CD4-positive, CD25-positive, alpha-beta regulatory T cell (primary cell): ENCODE measurements at regions not wholly inside any gene's neighbourhood (a gene's known extent, or its start where the extent isn't known, plus 50 kb on each side); places are given as distances from the start of the nearest gene placed in this dataset.
A peak's percentile ranks its signal among the peaks of the same experiment; 100 is the strongest.

Experiments
- ATAC-seq, 2 donors: fragments of 150-1000 bp; cut with Tn5 transposase; one replicate each; pipeline ENCODE4 v1.10.0; 2021; ENCODE audit warnings: low read depth in 2 of 2, moderate number of reproducible peaks in 2 of 2, moderate library complexity in 1 of 2
- DNase-seq, 3 donors: peaks; one replicate each; pipeline versions ENCODE4 v3.0.0 to v3.0.0-alpha.2; 2012 to 2022; ENCODE audit warnings: mixed read lengths in 1 of 3
- H3K27ac ChIP-seq: one replicate; pipeline ENCODE4 v1.7.0; 2013; ENCODE audit warnings: mild to moderate bottlenecking, low read length; ENCODE audit not compliant: insufficient read depth, poor library complexity, severe bottlenecking
- H3K27me3 ChIP-seq: one replicate; pipeline ENCODE4 v1.7.0; 2013; ENCODE audit warnings: low read length; ENCODE audit not compliant: control insufficient read depth, insufficient read depth
- H3K36me3 ChIP-seq: one replicate; pipeline ENCODE4 v1.7.0; 2013; ENCODE audit warnings: mild to moderate bottlenecking, low read length, moderate library complexity; ENCODE audit not compliant: control insufficient read depth, insufficient read depth
- H3K4me1 ChIP-seq: 2 replicates; pipeline ENCODE4 v1.7.0; 2013; ENCODE audit warnings: mild to moderate bottlenecking, low read length; ENCODE audit not compliant: insufficient read depth, control insufficient read depth, poor library complexity, severe bottlenecking
- H3K4me3 ChIP-seq: one replicate; pipeline ENCODE4 v1.7.0; 2013; ENCODE audit warnings: low read depth, mild to moderate bottlenecking, low read length, moderate library complexity
- H3K9me3 ChIP-seq, 2 experiments: 1 replicate in 1 of 2; 2 replicates in 1 of 2; pipeline ENCODE4 v1.7.0; 2013; ENCODE audit warnings: low read length in 2 of 2, mild to moderate bottlenecking in 1 of 2, moderate library complexity in 1 of 2; ENCODE audit not compliant: control insufficient read depth in 2 of 2
- H3K27ac Mint-ChIP-seq, 3 donors: one replicate each; pipeline ENCODE4 v1.8.0; 2020 to 2022; ENCODE audit warnings: mild to moderate bottlenecking in 3 of 3, mixed read lengths in 3 of 3, moderate library complexity in 2 of 3
- H3K27me3 Mint-ChIP-seq: one replicate; pipeline ENCODE4 v1.8.0; 2022; ENCODE audit warnings: mild to moderate bottlenecking, mixed read lengths
- H3K36me3 Mint-ChIP-seq: one replicate; pipeline ENCODE4 v1.8.0; 2020; ENCODE audit warnings: mixed read lengths
- H3K4me1 Mint-ChIP-seq, 4 donors: one replicate each; pipeline ENCODE4 v1.8.0; 2020 to 2022; ENCODE audit warnings: mixed read lengths in 4 of 4, mild to moderate bottlenecking in 1 of 4
- H3K4me3 Mint-ChIP-seq, 4 donors: one replicate each; pipeline ENCODE4 v1.8.0; 2020 to 2022; ENCODE audit warnings: mild to moderate bottlenecking in 4 of 4, mixed read lengths in 4 of 4, moderate library complexity in 3 of 4
- H3K9me3 Mint-ChIP-seq, 7 donors: one replicate each; pipeline ENCODE4 v1.8.0; 2020 to 2022; ENCODE audit warnings: mixed read lengths in 7 of 7, mild to moderate bottlenecking in 3 of 7, moderate library complexity in 2 of 7

DNA sequence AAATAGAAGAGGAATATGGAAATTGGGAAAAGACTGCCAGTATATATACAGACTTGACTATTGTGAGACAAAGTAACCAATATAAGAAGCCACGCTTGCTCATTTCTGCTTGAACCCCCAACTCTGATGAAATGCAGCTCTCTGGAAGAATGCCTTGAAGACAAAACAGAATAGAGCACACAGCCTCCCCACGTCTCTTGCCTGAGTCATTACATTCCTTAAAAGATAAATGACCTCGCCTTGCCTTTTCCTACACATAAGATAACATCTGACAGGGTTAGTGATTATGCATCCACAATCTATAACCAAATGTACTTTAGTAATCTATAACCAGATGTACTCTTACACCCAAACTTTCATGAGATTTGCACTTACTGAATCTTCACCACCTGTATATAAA lies 141.1 kb upstream of the EEF1E1 start:
- no peaks in the 10 kb centered on the region for H3K4me1 ChIP-seq
- H3K27ac ChIP-seq: no peak overlapping the region
- DNase-seq (no peak), ATAC-seq (no peak)
- H3K27me3 Mint-ChIP-seq: peaks cover 5% of the 10 kb centered on the region
- no peaks in the 10 kb centered on the region for H3K9me3 ChIP-seq
- no peaks in the 10 kb centered on the region for H3K36me3 Mint-ChIP-seq
- no peaks in the 10 kb centered on the region for H3K4me1 Mint-ChIP-seq
- no peak overlapping the region for H3K4me3 ChIP-seq
- H3K27me3 ChIP-seq: no peaks in the 10 kb centered on the region
- H3K9me3 Mint-ChIP-seq: peaks cover 0 to 2% (median 0%) of the 10 kb centered on the region in 7 donors
- H3K36me3 ChIP-seq: no peaks in the 10 kb centered on the region
- no peak overlapping the region for H3K27ac Mint-ChIP-seq
- no peak overlapping the region for H3K4me3 Mint-ChIP-seq

DNA sequence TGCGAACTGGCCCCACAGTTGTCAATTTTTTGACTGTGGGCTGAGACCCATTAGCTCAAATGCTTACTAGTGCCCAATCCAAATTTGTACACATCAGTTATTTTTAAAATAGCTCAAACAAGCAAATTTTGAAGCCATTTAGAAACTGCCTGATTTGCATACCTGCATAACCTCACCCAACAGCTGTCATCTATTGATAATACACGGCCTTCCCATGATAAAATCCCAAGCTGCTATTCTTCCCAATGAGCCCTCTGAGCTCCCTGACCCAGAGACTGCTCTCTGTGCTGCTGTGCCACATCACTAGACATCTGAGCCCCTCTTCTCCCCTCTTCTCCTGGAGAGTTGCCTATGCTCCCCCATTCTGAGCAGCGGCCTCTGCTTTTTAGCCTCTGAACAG lies 140.5 kb upstream of the EEF1E1 start:
- Mint-ChIP-seq H3K36me3 (no peaks in the 10 kb centered on the region), H3K27me3 (peaks cover 5% of the 10 kb centered on the region), H3K4me1 (no peaks in the 10 kb centered on the region), H3K4me3 (no peak overlapping the region), H3K27ac (no peak overlapping the region), H3K9me3 (peaks cover 0 to under 1% (median 0%) of the 10 kb centered on the region in 7 donors)
- Histone ChIP-seq H3K36me3 (no peaks in the 10 kb centered on the region), H3K4me3 (no peak overlapping the region), H3K9me3 (no peaks in the 10 kb centered on the region), H3K27me3 (no peaks in the 10 kb centered on the region), H3K27ac (no peak overlapping the region), H3K4me1 (no peaks in the 10 kb centered on the region)
- no peak for ATAC-seq
- no peak for DNase-seq

DNA sequence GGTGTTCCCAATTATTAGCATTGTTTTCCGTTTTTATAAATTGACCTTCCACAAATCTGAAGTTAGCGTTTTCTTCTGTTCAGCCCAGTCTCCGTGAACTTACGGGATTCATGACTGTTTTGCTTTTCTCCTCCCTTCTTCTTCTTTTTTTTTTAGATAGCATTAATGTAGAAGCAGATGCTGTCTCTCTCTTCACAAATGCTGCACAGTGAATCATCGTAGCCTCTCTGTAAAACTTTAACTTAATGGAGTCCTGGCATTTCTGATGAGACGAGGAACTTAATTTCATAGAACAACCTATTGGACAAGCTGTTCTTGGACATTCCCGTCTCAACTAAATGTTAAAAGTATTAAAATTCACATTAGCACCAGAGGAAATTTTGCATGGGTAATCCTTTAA lies 138.0 kb upstream of the EEF1E1 start:
- no peaks in the 10 kb centered on the region for H3K36me3 ChIP-seq
- no peak for DNase-seq
- H3K27ac ChIP-seq: no peak overlapping the region
- Mint-ChIP-seq H3K27ac (no peak overlapping the region), H3K4me1 (no peaks in the 10 kb centered on the region), H3K4me3 (no peak overlapping the region), H3K36me3 (no peaks in the 10 kb centered on the region), H3K9me3 (no peaks in the 10 kb centered on the region), H3K27me3 (peaks cover 5% of the 10 kb centered on the region)
- H3K9me3 ChIP-seq: no peaks in the 10 kb centered on the region
- no peak overlapping the region for H3K4me3 ChIP-seq
- ATAC-seq: no peak
- no peaks in the 10 kb centered on the region for H3K27me3 ChIP-seq
- H3K4me1 ChIP-seq: no peaks in the 10 kb centered on the region

DNA sequence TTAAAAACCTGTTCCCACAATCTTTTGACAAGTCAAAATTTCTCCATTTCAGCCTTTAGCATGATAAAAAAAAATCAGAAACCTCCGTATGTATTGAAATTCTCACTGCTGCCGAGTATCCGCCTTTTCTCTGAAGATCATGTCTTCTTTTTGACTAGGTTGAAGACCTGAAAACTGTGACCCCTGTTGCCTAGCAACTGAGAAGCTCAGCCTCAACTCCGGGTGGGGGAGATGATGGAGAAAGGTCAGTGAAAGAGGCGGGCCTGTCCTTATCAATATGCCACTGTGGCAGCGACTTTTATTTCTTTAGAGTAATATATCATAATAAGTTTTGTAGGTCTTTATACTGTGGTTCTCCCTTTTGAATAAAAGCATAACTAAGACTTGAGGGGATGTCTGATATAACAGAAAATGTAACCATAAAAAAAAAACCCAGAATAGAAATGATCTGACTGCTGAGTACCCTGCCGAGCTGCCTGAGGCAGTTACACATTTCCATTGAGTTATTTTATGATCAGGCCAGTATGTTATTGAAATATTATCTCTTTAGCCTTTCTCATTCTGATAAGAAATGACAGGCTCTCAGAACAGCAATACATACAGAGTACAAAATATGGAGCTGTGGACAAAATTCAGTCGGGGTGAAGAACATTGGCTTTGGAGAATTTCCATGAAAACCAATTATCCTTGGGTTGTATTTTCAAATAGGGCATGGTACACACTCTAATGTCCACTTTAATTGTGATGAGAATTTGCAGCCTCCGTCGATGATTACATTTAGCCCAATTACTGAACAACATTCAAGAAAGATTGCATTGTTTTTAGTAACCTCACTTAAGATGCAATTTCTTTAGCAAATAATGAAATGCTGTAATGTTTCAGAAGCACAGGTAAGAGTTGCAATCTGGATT lies 136.7 kb upstream of the EEF1E1 start:
- Mint-ChIP-seq H3K27ac (no peak overlapping the region), H3K4me3 (no peak overlapping the region), H3K27me3 (peaks cover 5% of the 10 kb centered on the region), H3K36me3 (no peaks in the 10 kb centered on the region), H3K9me3 (no peaks in the 10 kb centered on the region), H3K4me1 (no peaks in the 10 kb centered on the region)
- Histone ChIP-seq H3K9me3 (no peaks in the 10 kb centered on the region), H3K27me3 (no peaks in the 10 kb centered on the region), H3K36me3 (no peaks in the 10 kb centered on the region), H3K4me3 (no peak overlapping the region), H3K27ac (no peak overlapping the region), H3K4me1 (no peaks in the 10 kb centered on the region)
- ATAC-seq (no peak), DNase-seq (no peak)

DNA sequence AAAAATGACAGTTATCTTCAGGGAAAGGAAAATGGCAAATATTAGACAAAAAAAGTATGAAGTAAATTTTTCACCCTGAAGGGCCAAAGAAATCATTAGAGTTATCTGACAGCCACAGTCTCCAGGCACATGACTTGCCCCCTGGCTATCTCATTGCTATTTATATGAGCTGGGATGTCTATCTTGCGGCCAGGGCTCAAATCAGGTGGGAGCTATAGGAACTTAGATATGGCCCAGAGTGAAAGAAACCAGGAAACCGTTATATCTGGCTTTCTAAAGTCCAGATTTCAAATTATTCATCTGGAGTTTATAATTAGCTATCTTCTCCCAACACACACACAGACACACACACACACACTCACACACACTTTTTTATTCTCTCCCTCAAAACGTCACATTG lies 135.3 kb upstream of the EEF1E1 start:
- peaks cover 5% of the 10 kb centered on the region for H3K27me3 Mint-ChIP-seq
- H3K9me3 Mint-ChIP-seq: no peaks in the 10 kb centered on the region
- Histone ChIP-seq H3K4me3 (no peak overlapping the region), H3K27me3 (no peaks in the 10 kb centered on the region), H3K27ac (no peak overlapping the region), H3K9me3 (no peaks in the 10 kb centered on the region), H3K36me3 (no peaks in the 10 kb centered on the region), H3K4me1 (no peaks in the 10 kb centered on the region)
- H3K27ac Mint-ChIP-seq: no peak overlapping the region
- H3K36me3 Mint-ChIP-seq: no peaks in the 10 kb centered on the region
- H3K4me3 Mint-ChIP-seq: no peak overlapping the region
- DNase-seq (no peak), ATAC-seq (no peak)
- no peaks in the 10 kb centered on the region for H3K4me1 Mint-ChIP-seq

DNA sequence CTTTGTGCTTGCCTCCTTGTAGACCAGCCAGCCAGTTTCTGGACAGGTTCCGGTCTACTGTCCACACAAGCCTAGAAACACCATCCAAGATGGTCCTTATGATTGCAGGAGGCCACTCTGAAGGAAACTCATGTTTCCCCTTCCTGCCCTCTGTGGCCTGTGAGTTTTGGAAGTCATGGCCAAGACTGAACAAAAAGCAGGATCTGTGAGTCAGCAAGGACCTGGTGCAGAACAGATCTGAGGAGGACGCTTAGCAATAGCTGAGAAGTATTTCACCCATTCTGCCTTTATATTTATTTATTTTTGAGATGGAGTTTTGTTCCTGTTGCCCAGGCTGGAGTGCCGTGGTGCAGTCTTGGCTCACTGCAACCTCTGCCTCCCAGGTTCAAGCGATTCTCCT lies 134.6 kb upstream of the EEF1E1 start:
- Mint-ChIP-seq H3K4me1 (no peaks in the 10 kb centered on the region), H3K27ac (no peak overlapping the region), H3K27me3 (peaks cover 4% of the 10 kb centered on the region), H3K4me3 (no peak overlapping the region), H3K36me3 (no peaks in the 10 kb centered on the region), H3K9me3 (no peaks in the 10 kb centered on the region)
- H3K27me3 ChIP-seq: no peaks in the 10 kb centered on the region
- ATAC-seq (no peak), DNase-seq (no peak)
- no peak overlapping the region for H3K27ac ChIP-seq
- H3K9me3 ChIP-seq: no peaks in the 10 kb centered on the region
- no peaks in the 10 kb centered on the region for H3K4me1 ChIP-seq
- H3K4me3 ChIP-seq: no peak overlapping the region
- H3K36me3 ChIP-seq: no peaks in the 10 kb centered on the region

DNA sequence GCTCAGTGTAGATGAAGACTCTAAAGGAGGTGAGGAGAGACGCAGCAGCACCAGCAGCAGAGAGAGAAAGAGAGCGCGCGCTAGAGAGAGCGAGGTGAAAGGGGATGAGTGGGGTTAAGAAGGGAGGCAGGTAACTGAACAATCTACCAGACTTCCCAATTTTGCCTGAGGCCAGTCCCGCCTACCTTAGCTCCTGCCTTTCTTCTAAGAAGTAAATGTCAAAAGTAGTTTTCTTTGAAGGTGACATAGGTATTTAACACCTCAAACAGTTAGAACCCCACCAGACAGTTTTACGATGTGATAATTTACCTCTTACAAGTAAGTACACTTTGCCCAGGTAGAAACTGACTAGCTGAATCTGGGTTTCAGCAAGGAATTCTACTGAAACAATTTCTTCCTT lies 132.0 kb upstream of the EEF1E1 start:
- H3K27ac Mint-ChIP-seq: no peak overlapping the region
- Histone ChIP-seq H3K4me3 (no peak overlapping the region), H3K4me1 (no peaks in the 10 kb centered on the region), H3K27me3 (peaks cover 3% of the 10 kb centered on the region), H3K36me3 (no peaks in the 10 kb centered on the region), H3K27ac (no peak overlapping the region), H3K9me3 (no peaks in the 10 kb centered on the region)
- H3K4me3 Mint-ChIP-seq: peak overlapping the region in 1 of 4 donors; percentile 88
- H3K4me1 Mint-ChIP-seq: no peaks in the 10 kb centered on the region
- H3K36me3 Mint-ChIP-seq: no peaks in the 10 kb centered on the region
- no peak for DNase-seq
- no peaks in the 10 kb centered on the region for H3K9me3 Mint-ChIP-seq
- ATAC-seq: no peak
- H3K27me3 Mint-ChIP-seq: no peaks in the 10 kb centered on the region

DNA sequence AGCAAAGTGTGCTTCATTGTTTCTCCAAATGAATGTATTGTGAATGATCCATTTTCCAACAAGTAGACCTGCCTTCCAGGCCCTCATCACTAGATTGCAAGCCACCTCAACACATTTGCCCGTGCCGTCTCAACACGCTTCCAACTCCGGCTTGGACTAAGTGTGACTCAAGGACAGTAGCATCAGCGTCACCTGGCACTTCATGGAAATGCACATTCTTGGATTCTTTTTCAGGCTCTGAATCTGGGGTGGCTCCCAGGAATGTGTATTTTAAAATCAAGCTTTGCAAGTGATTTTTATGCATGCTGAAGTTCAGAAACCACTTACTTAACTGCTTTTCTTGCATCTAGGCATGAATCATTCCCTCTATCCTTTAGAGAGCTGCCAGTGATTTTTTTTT lies 129.6 kb upstream of the EEF1E1 start:
- Mint-ChIP-seq H3K4me3 (no peak overlapping the region), H3K36me3 (no peaks in the 10 kb centered on the region)
- DNase-seq: no peak

More for the DNA sequence above, 129.6 kb upstream of the EEF1E1 start:
- Mint-ChIP-seq H3K4me1 (no peaks in the 10 kb centered on the region), H3K9me3 (no peaks in the 10 kb centered on the region), H3K27me3 (no peaks in the 10 kb centered on the region), H3K27ac (no peak overlapping the region)
- no peak for ATAC-seq
- Histone ChIP-seq H3K4me1 (no peaks in the 10 kb centered on the region), H3K27ac (no peak overlapping the region), H3K4me3 (no peak overlapping the region), H3K36me3 (no peaks in the 10 kb centered on the region), H3K9me3 (no peaks in the 10 kb centered on the region), H3K27me3 (peaks cover 3% of the 10 kb centered on the region)
